HG03135 (cell line): ENCODE measurements at regions not wholly inside any gene's neighbourhood (a gene's known extent, or its start where the extent isn't known, plus 50 kb on each side); places are given as distances from the start of the nearest gene placed in this dataset.
"Not testable (repeated sequence)": the region's sequence is repeated elsewhere in the genome, so short reads cannot be mapped to it uniquely, and the experiment has no call there.

Experiments
- ATAC-seq: cut with Tn5 transposase; IDR thresholded peaks from one replicate; pipeline ENCODE4 v1.9.1; 2021; ENCODE audit warnings: mild to moderate bottlenecking, moderate library complexity; ENCODE audit not compliant: unreplicated experiment

DNA sequence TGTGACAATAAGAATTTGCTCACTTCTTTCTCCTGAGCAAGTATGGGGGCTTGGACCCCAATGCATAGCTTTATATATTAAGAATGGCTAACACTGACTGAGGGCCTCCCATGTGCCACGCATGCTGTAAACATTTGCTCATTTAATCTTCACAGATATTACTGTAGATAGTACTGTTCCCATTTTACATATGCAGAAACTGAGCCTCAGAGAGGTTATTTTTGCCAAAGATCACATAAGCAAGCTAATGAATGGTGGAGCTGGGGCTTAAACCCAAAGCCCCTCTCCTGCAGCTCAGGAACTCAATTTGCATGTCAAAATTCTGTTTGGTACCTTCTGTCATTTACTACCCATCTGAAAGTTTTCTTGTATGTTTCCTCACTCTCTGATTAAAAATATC lies 163.5 kb upstream of the NFIA start:
- ATAC-seq: no peak

DNA sequence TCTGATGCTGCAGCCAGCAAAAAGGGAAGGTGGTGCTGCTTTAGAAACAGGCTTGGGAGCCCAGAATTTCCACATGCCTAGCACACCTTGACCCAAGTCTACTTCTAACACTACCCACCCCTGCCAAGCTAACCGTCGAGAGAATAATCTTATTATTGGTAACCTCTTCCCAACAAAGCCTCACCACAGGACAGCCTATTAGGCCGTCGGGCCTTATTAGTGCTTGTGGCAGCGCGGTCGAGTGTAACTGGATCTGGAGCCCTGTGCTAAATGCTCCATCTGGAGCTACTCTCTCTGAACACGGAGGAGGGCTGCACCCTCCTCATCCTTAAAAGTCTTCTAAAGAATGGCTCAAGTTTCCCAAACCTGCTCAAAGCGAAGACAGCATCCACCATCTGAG lies 165.5 kb upstream of the NFIA start:
- no peak for ATAC-seq

DNA sequence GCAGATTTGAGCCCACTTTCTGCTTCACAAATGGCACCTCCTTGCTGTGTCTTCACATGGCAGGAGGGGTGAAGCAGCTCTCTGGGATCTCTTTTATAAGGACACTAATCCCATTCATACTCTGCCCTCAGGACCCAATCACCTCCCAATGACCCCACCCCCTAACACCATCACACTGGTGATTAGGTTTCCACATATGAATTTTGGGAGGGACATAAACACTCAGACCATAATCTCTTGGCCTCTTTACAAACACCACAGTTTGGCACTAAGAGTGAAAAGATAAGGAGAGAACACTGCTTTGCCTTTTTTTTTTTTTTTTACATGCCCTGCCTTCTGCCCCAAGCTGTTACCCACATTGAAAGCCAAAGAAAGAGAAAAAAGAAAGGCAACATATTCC lies 166.2 kb upstream of the NFIA start:
- no peak for ATAC-seq

DNA sequence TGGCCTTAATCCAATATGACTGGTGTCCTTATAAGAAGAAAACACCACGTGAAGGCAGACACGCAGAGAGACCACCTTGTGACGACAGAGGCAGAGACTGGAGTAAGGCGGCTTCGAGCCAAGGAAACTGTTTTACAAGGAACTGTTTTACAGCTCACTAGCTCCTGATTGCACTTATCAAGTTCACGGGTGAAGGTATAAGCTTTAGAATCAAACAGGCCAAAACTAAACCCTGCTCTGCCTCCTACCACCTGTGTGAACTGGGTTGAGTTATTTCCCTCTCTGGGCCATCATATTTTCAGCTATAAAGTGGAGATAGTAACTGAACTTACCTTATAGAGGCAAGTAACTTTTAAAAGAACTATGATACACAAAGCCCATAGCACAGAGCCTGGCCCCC lies 166.9 kb upstream of the NFIA start:
- ATAC-seq: no peak

DNA sequence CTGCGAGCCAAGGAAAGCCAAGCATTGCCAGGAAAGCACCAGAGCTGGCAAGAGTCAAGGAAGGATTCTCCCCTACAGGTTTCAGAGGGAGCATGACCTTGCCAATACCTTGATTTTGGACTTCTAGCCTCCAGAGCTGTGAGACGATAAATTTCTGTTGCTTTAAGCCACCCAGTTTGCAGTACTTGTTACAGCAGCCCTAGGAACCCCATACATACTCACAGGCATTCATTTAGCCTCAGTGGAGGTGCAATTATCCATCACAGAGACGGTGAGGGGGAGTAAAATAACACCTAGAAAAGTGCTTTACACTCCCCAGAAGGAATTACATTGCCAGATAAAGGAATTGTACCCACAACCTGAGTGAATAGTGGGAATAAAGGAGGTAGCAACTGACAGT lies 167.4 kb upstream of the NFIA start:
- ATAC-seq: no peak

DNA sequence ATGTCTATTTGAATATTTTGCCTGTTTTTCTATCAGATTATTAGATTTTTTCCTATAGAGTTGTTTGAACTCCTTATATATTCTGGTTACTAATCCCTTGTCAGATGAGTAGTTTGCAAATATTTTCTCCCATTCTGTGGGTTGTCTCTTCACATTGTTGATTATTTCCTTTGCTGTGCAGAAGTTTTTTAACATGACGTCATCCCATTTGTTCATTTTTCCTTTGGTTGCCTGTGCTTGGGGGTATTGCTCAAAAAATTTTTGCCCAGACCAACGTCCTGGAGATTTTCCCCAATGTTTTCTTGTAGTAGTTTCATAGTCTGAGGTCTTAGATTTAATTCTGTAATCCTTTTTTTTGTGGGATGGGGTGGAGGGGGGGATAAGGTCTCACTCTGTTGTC lies 168.7 kb upstream of the NFIA start:
- not testable (repeated sequence) for ATAC-seq

DNA sequence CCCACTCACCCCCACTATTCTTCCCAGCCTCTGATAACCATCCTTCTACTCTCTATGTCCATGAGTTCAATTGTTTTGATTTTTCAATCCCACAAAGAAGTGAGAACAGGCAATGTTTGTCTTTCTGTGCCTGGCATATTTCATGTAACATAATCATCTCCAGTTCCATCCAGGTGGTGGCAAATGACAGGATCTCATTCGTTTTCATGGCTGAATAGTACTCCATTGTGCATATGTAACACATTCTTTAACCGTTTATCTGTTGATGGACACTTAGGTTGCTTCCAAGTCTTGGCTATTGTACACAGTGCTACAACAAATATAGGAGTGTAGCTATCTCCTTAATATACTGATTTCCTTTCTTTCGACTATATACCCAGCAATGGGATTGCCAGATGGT lies 169.3 kb upstream of the NFIA start:
- ATAC-seq: no peak

DNA sequence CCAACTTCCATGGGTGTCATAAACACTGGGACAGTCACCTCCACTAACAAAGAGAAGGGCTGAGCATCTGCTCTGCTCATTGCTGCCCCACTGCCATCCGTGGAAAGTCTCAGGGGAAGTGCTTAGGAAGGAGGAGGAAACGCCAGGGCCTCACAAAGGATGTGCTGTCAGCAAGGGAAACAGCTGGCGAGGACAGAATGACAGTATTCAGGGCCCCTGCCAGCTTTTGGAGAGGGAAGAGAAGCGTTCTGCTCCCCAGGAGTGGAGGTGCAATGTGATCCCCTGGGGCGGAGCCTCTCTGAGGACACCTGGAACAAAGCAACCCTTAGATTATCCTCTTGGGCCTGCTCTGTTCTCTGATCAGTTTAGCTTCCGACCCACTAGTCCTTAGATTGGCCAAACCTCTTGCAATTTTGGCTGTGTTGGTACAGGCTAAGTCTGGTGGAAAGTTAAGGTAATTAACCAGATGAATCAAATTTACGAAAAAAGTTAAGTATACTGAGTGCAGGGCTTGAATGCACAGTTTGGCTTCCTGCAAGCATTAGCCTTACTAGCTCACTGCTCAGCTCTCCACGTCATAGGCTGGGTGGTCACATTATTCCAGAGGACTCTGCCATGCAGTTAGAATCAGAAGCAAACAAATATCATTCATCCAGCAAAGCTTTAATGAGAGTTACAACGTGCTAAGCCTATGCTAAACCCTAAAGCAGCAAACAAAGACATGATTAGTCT lies 170.2 kb upstream of the NFIA start:
- ATAC-seq: no peak

DNA sequence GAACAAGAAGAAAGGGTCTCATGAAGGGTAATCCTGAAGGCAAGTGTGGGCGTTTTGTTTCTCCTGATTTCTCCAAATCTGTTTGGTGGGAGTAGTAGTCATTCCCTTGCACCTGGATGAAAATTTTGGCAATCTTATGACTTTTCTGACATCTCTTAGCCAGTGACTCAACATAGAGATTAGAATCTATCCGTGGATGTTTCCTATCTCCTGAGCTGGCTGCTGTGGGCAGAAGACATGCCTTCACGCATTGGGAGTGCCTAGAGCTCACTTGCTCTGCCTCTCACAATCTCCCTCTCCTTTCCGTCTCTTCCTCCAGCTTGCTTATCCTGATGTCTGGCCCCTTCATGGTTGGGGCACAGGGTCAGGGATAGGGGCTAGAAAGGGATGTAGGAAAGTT lies 174.2 kb upstream of the NFIA start:
- ATAC-seq: no peak

DNA sequence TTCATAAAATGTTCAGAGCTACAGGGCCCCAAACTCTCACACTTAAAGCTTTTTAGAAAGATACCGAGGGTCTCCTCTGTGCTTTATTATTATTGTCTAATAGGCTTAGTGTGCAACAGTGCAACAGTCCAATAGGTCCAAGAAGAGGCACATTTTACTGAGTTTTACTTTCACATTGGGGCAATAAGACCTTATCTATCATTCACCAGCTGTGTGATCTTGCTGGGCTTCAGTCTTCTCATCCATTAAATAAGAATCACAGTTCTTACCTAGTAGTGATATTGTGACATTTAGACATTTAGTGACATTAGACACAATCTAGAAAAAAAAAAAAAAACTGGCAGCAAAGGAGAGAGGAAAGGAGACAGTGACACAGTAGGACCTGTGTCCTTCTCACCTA lies 175.8 kb upstream of the NFIA start:
- ATAC-seq: no peak

DNA sequence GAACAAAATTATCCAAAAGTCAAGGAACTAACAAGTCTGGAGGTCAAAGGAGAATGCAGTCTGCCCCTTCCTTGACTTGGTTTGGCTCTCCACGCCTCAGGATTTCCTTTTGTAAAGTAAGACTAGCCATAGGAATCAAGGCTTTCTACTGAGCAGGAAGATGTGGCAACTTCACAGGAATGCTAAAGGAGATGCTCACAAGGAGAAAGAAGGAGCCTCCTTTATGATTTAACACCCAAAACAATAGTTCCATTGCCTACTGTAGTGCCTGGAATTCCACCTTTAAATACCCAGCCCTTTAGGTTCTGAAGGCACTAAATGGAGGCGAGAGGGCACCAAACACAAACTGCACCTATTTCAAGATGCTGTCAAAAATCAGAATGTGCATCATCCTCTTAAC lies 176.3 kb upstream of the NFIA start:
- ATAC-seq: no peak

DNA sequence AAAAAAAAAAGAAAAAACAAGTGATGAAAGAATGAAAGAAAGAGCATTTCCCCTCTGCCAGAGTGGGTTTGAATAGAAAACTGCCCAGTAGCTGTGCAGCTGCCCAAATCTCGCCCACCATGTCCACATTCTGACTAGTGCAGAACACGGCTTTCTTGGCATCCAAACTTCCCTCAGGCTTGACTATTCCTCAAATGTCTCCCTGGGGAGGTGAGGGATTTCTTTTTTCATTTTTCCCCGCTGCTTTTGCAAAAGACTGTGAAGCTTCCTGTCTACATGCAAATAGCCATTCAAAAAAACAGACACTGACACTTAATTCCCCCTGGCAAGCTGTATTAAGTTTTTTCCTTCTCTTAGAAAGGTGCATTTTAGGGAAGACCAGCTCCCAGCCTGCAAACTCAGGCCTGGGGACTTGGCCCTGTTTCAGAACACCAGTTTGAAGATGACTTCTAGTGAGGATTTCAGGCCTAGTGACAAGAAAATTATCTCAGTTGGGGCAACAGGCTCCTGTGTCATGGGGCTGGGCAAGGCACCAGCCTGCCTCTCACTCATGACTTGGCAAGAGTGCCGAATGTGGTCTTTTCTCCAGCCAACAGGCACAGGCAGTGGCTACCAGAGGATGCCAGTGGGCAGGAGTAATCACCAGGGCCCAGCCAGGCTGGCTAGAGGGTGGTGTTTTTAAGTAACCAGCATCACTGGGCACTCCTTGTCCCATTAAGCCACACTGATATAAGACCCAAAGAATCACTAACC lies 178.1 kb upstream of the NFIA start:
- no peak for ATAC-seq

DNA sequence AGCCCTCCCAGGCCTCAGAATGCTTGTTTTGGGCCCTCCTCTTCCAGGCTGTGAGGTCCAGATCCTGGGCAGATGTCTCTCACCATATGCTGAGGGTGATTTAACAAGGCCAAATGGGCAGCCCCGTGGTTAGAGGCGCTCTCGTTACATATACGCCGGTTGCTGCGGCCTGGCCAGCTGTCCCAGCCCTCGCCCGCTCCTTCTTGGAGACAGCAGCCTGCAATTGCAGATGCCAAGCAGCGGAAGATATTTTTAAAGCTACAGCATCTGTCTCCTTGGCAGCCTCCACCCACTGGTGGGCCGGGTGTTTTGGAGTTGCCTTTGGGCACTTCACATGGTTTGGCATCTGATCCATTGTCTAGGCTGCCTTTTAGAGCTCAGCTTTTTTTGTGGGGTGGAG lies 178.8 kb upstream of the NFIA start:
- ATAC-seq: no peak

DNA sequence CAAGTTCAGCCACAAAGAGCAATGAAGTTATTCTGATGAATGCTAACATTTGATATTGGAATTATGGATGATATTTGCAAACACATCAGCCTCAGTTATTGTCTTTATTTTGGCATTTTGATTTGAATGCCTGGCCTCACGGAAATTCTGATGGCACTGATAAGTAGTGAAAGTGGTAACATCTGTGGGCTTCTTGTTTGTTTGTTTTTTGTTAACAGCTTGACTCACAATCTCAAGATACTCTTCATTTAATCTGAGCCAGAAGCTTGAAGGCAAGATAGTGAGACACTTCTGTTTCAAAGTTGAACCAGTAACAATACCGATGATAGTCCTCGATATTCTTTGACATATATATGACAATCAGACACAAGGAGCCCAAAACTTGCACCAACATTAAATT lies 182.9 kb upstream of the NFIA start:
- no peak for ATAC-seq

DNA sequence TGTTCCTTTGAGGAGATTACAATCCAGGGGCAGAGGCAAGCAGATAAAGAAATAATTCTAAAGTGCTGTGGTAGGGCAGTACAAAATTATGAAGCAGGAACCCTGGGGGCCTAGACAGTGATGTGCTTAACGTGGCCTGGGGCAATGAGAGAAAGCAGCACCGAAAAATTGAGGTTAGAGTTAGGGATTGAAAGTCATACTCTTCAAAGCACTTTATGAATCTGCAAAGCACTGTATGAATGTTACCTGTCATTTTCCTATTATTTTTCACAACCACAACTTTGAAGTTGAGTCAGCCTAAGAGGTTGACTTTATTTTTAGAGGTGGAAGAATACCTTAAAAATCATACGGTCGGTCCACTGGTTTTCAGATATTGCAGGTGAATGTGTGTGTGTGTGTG lies 183.4 kb upstream of the NFIA start:
- no peak for ATAC-seq

DNA sequence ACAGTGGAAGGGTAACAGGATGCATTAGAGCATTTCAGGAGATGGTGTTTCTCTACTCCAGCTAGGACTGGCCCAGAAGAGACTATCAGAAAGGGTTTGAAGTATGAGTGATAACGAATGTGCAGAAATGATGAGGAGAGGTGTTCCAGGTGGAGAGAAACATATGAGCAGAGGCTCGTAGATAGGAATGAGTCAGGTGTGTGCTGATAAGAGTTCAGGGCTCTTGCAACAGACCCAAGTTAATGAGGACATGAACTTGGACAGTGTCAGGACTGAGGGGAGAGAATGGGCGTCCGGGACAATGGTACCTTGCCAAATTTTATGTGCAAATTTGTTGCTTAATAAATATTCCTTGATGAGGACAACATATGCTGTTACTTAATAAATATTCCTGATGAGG lies 183.9 kb upstream of the NFIA start:
- ATAC-seq: no peak

DNA sequence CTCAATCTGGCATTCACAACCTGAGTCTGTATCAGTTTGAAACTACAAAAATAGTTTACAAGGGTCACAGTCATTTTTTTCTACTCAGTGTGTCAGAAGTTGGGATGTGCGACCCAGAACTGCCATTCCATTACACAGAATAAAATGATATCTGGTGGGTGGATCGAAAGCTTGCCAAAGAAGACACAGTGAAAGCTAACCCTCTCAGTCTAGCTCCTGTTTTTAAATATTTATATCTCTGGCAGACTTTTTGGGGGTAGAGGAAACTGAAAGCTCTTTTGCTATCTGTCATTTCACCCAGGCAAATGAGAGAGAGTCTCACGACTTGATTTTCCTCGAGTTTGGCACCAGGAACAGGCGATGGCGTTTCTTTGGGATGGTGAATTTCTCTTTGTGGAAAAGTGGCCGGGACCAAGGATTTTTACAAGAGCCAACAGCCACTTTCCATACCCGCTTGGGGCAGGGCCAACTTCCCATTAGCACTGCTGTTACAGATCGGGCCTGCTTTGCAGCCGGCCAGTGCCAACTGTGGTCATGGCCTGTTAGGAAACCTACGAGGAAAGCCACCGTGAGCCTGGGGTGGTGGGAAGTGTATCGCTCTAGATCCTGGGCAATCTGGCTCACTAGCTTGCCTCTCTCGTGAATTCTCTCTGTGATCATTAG lies 185.5 kb upstream of the NFIA start:
- no peak for ATAC-seq

DNA sequence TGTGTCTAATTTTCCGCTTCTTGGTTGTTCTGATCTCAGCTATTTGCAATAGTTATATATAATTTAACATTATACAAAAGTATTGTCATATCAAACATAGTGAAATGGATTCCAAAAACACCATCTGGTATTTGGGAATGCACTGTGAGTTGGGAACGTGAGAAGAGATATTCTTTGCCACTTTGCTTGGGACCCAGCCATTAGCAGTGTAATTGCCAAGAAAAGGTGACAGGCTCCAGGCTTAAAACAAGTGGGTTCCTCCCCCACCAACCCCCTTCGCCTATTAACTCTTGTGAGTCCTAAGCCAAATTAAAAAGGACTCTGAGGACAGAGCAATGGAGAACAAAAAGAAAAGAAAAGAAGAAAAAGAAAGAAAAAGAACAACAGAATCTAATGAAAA lies 186.7 kb upstream of the NFIA start:
- ATAC-seq: no peak

DNA sequence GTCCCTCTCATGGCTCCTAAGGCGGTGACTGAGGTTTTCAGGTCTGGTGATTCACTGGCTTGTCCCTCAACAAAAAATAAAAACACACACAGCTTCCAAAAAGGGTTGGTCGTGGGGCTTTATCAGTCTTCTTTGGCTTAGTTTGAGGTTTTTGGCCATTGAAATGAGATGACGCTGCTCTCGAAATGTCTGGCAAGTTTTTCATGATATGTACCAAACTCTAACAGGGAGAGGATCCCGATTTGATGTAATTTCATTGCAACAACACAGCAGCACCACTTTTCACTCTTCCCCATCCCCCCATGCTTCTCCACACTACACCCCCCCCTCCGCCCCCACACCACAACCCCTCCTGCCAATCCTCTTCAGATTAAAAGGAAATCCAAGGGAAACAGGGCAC lies 187.1 kb upstream of the NFIA start:
- ATAC-seq: no peak

DNA sequence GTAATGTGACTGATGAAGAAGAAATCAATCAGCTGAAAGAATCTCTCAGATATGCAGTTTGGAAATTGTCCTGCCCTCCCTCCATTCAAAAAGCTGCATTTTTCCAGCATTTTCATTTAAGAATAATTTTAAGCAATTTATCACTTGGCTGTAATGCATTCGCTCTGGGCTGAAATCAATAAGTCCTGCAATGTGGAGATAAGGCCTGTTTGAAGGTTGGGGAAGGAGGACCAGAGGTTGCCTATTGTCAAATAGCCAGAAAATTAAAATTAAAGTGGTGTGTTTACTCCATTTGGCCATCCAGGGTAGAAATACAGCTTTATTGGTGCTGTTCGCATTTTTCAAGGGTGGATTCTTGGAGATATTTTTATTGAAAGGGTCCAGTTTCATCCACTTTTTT lies 187.6 kb upstream of the NFIA start:
- no peak for ATAC-seq

DNA sequence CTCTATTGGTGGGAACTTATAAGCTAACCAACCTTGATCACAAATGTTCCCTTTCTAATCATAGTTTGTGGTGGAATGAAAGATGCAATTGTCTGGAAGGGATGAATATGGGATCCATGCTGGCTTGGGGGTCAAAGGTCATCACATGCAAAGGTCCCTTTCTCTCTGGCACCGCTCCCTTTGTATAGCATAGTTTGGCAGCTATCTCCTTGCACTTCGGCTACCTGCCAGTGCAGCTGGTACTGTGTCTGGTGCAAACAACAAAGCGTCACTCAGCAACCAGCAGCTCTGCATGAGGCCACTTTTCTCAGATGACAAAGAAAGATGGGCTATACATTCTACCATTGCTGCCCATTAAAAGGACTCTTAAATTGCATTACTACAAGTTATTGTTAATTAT lies 188.2 kb upstream of the NFIA start:
- no peak for ATAC-seq
